ENCODE measurements at regions not wholly inside any gene's neighbourhood (a gene's known extent, or its start where the extent isn't known, plus 50 kb on each side); places are given as distances from the start of the nearest gene placed in this dataset.

DNA sequence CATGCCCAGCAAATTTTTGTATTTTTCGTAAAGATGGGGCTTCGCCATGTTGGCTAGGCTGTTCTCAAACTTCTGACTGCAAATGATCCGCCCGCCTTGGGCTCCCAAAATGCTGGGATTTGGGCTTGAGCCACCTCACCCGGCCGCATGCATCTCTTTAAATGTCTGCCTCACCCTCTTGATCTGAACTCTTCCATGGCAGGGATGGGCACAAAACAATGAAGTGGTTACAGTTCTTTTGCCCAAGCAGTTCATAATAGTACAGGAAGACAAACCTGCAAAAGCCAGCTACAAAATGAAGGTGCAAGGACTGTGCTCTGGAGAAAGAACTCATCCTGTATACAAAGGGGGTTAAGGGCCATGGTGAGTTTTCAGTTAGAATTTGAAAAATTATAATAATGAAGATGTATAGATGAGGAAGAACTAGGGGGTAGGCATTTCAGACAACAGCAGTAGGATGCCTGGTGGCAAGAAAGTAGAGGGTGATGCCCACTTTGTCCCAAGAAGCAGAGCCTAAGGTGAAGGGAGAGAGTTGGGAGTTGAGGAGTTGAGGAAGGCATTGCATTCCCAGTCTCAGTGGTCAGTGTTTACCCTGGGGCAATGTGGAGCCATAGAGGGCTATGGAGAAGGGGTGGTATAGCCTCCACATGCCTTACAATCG lies 160.8 kb upstream of the MYCN start:
- Histone ChIP-seq H3K27ac (ENCODE audit: low read depth, low read length) (no peak overlapping the region), H3K4me3 (ENCODE audit: insufficient read depth, low read length) (no peak overlapping the region), H3K79me2 (ENCODE audit: insufficient read depth, low read length) (no peaks in the 10 kb centered on the region), H3K36me3 (ENCODE audit: insufficient read depth, low read length) (no peaks in the 10 kb centered on the region), H3K9me3 (ENCODE audit: low read depth, low read length) (no peaks in the 10 kb centered on the region), H3K27me3 (ENCODE audit: insufficient read depth, low read length) (no peaks in the 10 kb centered on the region), H4K20me1 (ENCODE audit: insufficient read depth, low read length) (no peaks in the 10 kb centered on the region), H2AFZ (ENCODE audit: low read length) (no peak overlapping the region), H3K4me1 (ENCODE audit: insufficient read depth, low read length) (peaks cover 5% of the 10 kb centered on the region), H3K4me2 (ENCODE audit: insufficient read depth, low read length) (no peak overlapping the region)
- no peak for DNase-seq (ENCODE audit: insufficient read length, low spot score, missing footprints)
- TF ChIP-seq, protein P1, sequence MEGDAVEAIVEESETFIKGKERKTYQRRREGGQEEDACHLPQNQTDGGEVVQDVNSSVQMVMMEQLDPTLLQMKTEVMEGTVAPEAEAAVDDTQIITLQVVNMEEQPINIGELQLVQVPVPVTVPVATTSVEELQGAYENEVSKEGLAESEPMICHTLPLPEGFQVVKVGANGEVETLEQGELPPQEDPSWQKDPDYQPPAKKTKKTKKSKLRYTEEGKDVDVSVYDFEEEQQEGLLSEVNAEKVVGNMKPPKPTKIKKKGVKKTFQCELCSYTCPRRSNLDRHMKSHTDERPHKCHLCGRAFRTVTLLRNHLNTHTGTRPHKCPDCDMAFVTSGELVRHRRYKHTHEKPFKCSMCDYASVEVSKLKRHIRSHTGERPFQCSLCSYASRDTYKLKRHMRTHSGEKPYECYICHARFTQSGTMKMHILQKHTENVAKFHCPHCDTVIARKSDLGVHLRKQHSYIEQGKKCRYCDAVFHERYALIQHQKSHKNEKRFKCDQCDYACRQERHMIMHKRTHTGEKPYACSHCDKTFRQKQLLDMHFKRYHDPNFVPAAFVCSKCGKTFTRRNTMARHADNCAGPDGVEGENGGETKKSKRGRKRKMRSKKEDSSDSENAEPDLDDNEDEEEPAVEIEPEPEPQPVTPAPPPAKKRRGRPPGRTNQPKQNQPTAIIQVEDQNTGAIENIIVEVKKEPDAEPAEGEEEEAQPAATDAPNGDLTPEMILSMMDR (IDR thresholded peaks at IDR 0.05; ENCODE audit: extremely low read depth, low read depth, low read length): no peak

DNA sequence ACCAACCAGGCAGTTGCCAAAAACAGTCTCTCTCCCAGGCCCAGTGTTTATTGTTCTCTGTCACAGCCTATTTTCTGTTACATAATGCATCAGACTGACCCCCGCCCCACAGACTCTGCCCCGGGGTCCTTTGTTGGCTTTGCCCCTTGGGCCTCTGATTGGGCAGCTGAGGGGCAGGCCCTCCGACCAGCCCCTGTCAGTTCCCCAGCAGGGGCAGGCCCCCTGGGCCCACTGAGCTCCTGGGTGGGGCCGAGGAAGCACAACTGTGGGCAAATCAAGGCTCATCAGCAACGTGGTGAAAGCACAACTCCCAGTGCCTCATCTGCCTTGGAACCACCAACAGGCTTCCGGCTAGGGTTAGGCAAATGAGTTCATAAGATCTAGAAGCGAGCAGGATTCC lies 160.1 kb upstream of the MYCN start:
- Histone ChIP-seq H3K27me3 (ENCODE audit: insufficient read depth, low read length) (no peaks in the 10 kb centered on the region), H3K4me1 (ENCODE audit: insufficient read depth, low read length) (peaks cover 5% of the 10 kb centered on the region), H2AFZ (ENCODE audit: low read length) (no peak overlapping the region), H3K4me3 (ENCODE audit: insufficient read depth, low read length) (no peak overlapping the region), H3K9me3 (ENCODE audit: low read depth, low read length) (no peaks in the 10 kb centered on the region), H3K79me2 (ENCODE audit: insufficient read depth, low read length) (no peaks in the 10 kb centered on the region), H4K20me1 (ENCODE audit: insufficient read depth, low read length) (no peaks in the 10 kb centered on the region), H3K27ac (ENCODE audit: low read depth, low read length) (no peak overlapping the region), H3K4me2 (ENCODE audit: insufficient read depth, low read length) (no peak overlapping the region), H3K36me3 (ENCODE audit: insufficient read depth, low read length) (no peaks in the 10 kb centered on the region)
- no peak for DNase-seq (ENCODE audit: insufficient read length, low spot score, missing footprints)
- TF ChIP-seq, protein P1 (IDR thresholded peaks at IDR 0.05; ENCODE audit: extremely low read depth, low read depth, low read length): no peak

DNA sequence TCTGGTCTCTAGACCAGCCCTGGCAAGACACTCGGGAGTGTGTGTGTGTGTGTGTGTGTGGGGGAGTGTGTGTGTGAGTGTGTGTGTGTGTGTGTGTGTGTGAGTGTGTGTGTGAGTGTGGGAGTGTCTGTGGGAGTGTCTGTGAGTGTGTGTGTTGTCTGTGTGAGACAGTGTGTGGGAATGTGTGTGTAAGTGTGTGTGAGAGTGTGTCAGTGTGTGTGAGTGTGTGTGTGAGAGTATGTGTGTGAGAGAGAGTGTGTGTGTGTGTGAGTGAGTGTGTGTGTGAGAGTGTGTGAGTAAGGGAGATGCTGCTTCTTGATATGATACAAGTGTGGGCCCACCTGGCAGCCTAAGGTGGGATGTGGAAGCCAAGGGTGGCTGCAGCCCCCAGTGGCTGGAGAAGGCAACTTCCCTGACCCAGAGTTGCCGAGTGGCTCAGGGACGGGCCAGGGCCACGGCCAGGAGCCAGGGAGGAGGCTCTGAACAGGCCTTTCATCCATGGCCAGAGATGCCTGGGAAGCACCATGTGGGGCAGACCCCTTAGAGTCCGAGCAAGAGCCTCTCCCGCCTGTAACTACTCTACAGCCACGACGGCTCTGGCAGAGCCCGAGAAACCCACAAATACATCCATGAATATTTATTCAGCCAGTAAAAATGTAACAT lies 159.3 kb upstream of the MYCN start:
- TF ChIP-seq, protein P1 (IDR thresholded peaks at IDR 0.05; ENCODE audit: extremely low read depth, low read depth, low read length): no peak
- DNase-seq (ENCODE audit: insufficient read length, low spot score, missing footprints): no peak
- H3K4me1 ChIP-seq (ENCODE audit: insufficient read depth, low read length): peaks cover 5% of the 10 kb centered on the region

DNA sequence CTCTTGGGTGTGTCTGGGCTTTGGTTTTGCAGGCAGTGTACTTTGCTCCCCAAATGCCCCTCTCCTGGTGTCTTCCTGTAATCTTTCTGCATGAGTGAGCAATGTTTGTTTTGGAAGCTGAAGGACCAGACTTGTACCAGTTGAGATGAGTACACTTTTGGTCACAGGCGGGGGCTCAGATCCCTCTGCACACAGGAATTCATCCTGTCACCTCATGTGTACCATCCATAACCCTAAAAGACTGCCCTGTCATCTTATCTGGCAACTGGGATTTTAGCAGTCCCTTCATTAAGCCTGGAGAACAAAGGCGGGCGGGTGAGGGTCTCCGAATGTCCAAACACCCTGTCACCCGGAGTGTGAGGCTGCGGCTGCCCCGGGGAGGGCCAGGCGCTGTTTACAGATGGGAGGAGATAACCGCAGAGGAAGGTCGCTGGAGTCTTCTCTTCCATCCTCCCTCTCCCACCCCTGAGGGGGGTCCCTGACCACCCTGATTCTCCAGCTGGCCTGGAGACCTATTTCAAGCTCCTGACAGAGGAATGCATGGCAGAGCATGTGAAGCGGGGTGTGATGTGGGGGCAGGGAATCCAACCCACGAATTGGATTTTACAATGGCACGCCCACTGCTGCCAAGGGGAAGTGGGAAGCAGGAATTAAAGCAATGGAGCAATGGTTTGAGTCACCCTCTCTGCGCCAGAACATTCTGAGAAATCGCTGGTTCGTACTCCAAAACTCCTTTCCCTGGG lies 158.2 kb upstream of the MYCN start:
- Histone ChIP-seq H3K4me2 (ENCODE audit: insufficient read depth, low read length) (no peak overlapping the region), H3K4me1 (ENCODE audit: insufficient read depth, low read length) (peaks cover 5% of the 10 kb centered on the region), H3K36me3 (ENCODE audit: insufficient read depth, low read length) (no peaks in the 10 kb centered on the region), H3K79me2 (ENCODE audit: insufficient read depth, low read length) (no peaks in the 10 kb centered on the region), H3K9me3 (ENCODE audit: low read depth, low read length) (no peaks in the 10 kb centered on the region), H2AFZ (ENCODE audit: low read length) (no peak overlapping the region), H3K4me3 (ENCODE audit: insufficient read depth, low read length) (no peak overlapping the region), H3K27ac (ENCODE audit: low read depth, low read length) (no peak overlapping the region), H3K27me3 (ENCODE audit: insufficient read depth, low read length) (no peaks in the 10 kb centered on the region), H4K20me1 (ENCODE audit: insufficient read depth, low read length) (no peaks in the 10 kb centered on the region)
- TF ChIP-seq, protein P1 (IDR thresholded peaks at IDR 0.05; ENCODE audit: extremely low read depth, low read depth, low read length): no peak
- DNase-seq (ENCODE audit: insufficient read length, low spot score, missing footprints): peak; percentile 88

More for the DNA sequence above, 159.3 kb upstream of the MYCN start:
- H3K4me2 ChIP-seq (ENCODE audit: insufficient read depth, low read length): no peak overlapping the region
- H3K27ac ChIP-seq (ENCODE audit: low read depth, low read length): no peak overlapping the region
- H2AFZ ChIP-seq (ENCODE audit: low read length): no peak overlapping the region
- H3K36me3 ChIP-seq (ENCODE audit: insufficient read depth, low read length): no peaks in the 10 kb centered on the region
- H3K27me3 ChIP-seq (ENCODE audit: insufficient read depth, low read length): no peaks in the 10 kb centered on the region
- H3K4me3 ChIP-seq (ENCODE audit: insufficient read depth, low read length): no peak overlapping the region
- no peaks in the 10 kb centered on the region for H4K20me1 ChIP-seq (ENCODE audit: insufficient read depth, low read length)
- H3K79me2 ChIP-seq (ENCODE audit: insufficient read depth, low read length): no peaks in the 10 kb centered on the region
- H3K9me3 ChIP-seq (ENCODE audit: low read depth, low read length): no peaks in the 10 kb centered on the region

All from osteoblast (primary cell).